ENCODE measurements at regions not wholly inside any gene's neighbourhood (a gene's known extent, or its start where the extent isn't known, plus 50 kb on each side); places are given as distances from the start of the nearest gene placed in this dataset.

DNA sequence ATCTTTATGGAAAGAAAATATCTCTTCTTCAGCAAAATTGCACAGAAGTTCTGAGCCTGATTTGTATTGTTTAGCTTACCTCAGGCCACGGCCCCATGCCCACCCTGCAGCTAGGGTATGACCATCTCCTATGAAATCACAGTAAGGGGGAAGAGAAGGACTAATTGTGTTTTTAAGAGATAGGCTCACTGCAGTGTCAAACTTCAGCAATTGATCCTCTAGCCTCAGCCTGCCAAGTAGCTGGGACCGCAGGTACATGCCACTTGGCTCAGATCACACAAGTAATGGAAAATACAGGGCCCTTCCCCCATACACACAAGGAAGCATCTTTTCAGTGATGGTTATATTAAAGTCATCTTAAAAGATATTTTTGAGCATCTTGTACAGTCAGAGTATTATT is 60.0 kb downstream of the DMAC1 start:
- Histone ChIP-seq H3K9ac (ENCODE audit: low read length) (no peak overlapping the region), H3K4me3 (ENCODE audit: insufficient read depth, low read length, poor library complexity, severe bottlenecking) (no peak overlapping the region), H3K27me3 (ENCODE audit: low read length) (no peaks in the 10 kb centered on the region), H3K4me2 (ENCODE audit: low read depth, low read length, poor library complexity, severe bottlenecking) (no peak overlapping the region), H3K79me2 (ENCODE audit: insufficient read depth, low read length) (no peaks in the 10 kb centered on the region), H4K20me1 (ENCODE audit: low read depth, low read length) (no peaks in the 10 kb centered on the region), H3K27ac (ENCODE audit: low read depth, low read length) (no peak overlapping the region), H3F3A (ENCODE audit: insufficient read depth) (no peaks in the 10 kb centered on the region), H3K36me3 (ENCODE audit: low read length) (no peaks in the 10 kb centered on the region), H3K9me3 (ENCODE audit: insufficient read depth, low read length) (no peaks in the 10 kb centered on the region), H3K9me2 (replicated peaks; ENCODE audit: insufficient read depth, low read length) (no peaks in the 10 kb centered on the region), H2AFZ (ENCODE audit: low read depth, low read length, severe bottlenecking) (no peak overlapping the region)
- TF ChIP-seq, protein P1, sequence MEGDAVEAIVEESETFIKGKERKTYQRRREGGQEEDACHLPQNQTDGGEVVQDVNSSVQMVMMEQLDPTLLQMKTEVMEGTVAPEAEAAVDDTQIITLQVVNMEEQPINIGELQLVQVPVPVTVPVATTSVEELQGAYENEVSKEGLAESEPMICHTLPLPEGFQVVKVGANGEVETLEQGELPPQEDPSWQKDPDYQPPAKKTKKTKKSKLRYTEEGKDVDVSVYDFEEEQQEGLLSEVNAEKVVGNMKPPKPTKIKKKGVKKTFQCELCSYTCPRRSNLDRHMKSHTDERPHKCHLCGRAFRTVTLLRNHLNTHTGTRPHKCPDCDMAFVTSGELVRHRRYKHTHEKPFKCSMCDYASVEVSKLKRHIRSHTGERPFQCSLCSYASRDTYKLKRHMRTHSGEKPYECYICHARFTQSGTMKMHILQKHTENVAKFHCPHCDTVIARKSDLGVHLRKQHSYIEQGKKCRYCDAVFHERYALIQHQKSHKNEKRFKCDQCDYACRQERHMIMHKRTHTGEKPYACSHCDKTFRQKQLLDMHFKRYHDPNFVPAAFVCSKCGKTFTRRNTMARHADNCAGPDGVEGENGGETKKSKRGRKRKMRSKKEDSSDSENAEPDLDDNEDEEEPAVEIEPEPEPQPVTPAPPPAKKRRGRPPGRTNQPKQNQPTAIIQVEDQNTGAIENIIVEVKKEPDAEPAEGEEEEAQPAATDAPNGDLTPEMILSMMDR (IDR thresholded peaks at IDR 0.05; ENCODE audit: insufficient read depth, low read length, poor library complexity, severe bottlenecking), result no peak
- TF ChIP-seq EZH2phosphoT487 (conservative IDR thresholded peaks at IDR 0.05; ENCODE audit: low read length), result no peak

- Histone ChIP-seq H3K9me2 (replicated peaks; ENCODE audit: insufficient read depth, low read length) (no peaks in the 10 kb centered on the region), H3K27me3 (ENCODE audit: low read length) (0 out of 2 replicates have a peak, but pooled peaks cover 2% of the 10 kb centered on the region), H4K20me1 (ENCODE audit: low read depth, low read length) (no peaks in the 10 kb centered on the region), H3K9me3 (ENCODE audit: insufficient read depth, low read length) (no peaks in the 10 kb centered on the region), H3K4me2 (ENCODE audit: low read depth, low read length, poor library complexity, severe bottlenecking) (no peak overlapping the region), H3F3A (ENCODE audit: insufficient read depth) (no peaks in the 10 kb centered on the region), H3K4me3 (ENCODE audit: insufficient read depth, low read length, poor library complexity, severe bottlenecking) (no peak overlapping the region), H3K36me3 (ENCODE audit: low read length) (no peaks in the 10 kb centered on the region), H3K9ac (ENCODE audit: low read length) (no peak overlapping the region), H2AFZ (ENCODE audit: low read depth, low read length, severe bottlenecking) (no peak overlapping the region), H3K79me2 (ENCODE audit: insufficient read depth, low read length) (no peaks in the 10 kb centered on the region), H3K27ac (ENCODE audit: low read depth, low read length) (no peak overlapping the region)
- TF ChIP-seq EZH2phosphoT487 (conservative IDR thresholded peaks at IDR 0.05; ENCODE audit: low read length), result no peak
- TF ChIP-seq, protein P1 (IDR thresholded peaks at IDR 0.05; ENCODE audit: insufficient read depth, low read length, poor library complexity, severe bottlenecking), result no peak
Observed at GRCh38 chr9:7735311-7735710, 64.3 kb downstream of the DMAC1 start.

DNA sequence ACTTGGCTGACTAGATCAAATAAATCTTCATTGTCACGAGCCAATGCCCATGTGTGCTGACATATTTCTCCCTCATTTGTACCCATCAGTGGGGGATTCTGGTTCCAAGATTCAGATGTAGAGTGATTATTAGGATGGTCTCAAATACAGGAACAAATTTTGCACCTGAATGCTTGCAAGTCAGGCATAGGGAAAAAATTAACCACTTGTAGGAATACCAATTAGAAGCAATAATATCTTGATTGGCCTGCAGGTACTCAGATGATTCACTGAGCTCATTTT is 69.5 kb downstream of the DMAC1 start:
- TF ChIP-seq EZH2phosphoT487 (conservative IDR thresholded peaks at IDR 0.05; ENCODE audit: low read length), result no peak
- TF ChIP-seq, protein P1 (IDR thresholded peaks at IDR 0.05; ENCODE audit: insufficient read depth, low read length, poor library complexity, severe bottlenecking), result no peak
- H3F3A ChIP-seq (ENCODE audit: insufficient read depth), result no peaks in the 10 kb centered on the region
- H3K79me2 ChIP-seq (ENCODE audit: insufficient read depth, low read length), result no peaks in the 10 kb centered on the region
- no peak overlapping the region for H3K27ac ChIP-seq (ENCODE audit: low read depth, low read length)
- no peak overlapping the region for H3K4me3 ChIP-seq (ENCODE audit: insufficient read depth, low read length, poor library complexity, severe bottlenecking)
- H3K9me2 ChIP-seq (replicated peaks; ENCODE audit: insufficient read depth, low read length), result no peaks in the 10 kb centered on the region
- no peak overlapping the region for H3K9ac ChIP-seq (ENCODE audit: low read length)
- H3K36me3 ChIP-seq (ENCODE audit: low read length), result no peaks in the 10 kb centered on the region
- H2AFZ ChIP-seq (ENCODE audit: low read depth, low read length, severe bottlenecking), result no peak overlapping the region
- no peaks in the 10 kb centered on the region for H4K20me1 ChIP-seq (ENCODE audit: low read depth, low read length)
- H3K9me3 ChIP-seq (ENCODE audit: insufficient read depth, low read length), result no peaks in the 10 kb centered on the region
- H3K27me3 ChIP-seq (ENCODE audit: low read length), result 0 out of 2 replicates have a peak, but pooled peaks cover 2% of the 10 kb centered on the region
- H3K4me2 ChIP-seq (ENCODE audit: low read depth, low read length, poor library complexity, severe bottlenecking), result no peak overlapping the region

Data from SU-DHL-6 (cell line).